PC-9 (cell line): ENCODE measurements at regions not wholly inside any gene's neighbourhood (a gene's known extent, or its start where the extent isn't known, plus 50 kb on each side); places are given as distances from the start of the nearest gene placed in this dataset.

Experiments
- BruUV-seq: library from RNA; stranded (reverse); fragments of 400-500 nt; replicated peaks from 2 replicates; lab custom pipeline; 2021; lab: Mats Ljungman, UMichigan
- CTCF ChIA-PET: fragments of 300-600 bp; sonication (Branson Sonifier 250); formaldehyde crosslinking; loops from one replicate; lab custom pipeline; 2022; ENCODE audit warnings: antibody characterized with exemption; lab: Charles Lee
- POLR2A ChIA-PET: fragments of 300-600 bp; sonication (Branson Sonifier 250); formaldehyde crosslinking; loops from one replicate; lab custom pipeline; 2022; ENCODE audit warnings: antibody characterized with exemption; ENCODE audit not compliant: unreplicated experiment; lab: Charles Lee
- DNase-seq, 2 experiments: peaks; one replicate each; pipeline versions ENCODE4 v3.0.0 to v3.0.0-alpha.2; 2015 to 2022; ENCODE audit warnings: mixed read lengths in 1 of 2
- H2AFZ ChIP-seq: fragments of 200-600 bp; sonication (generic); 2 replicates; pipeline ENCODE4 v1.8.1; 2017; ENCODE audit warnings: antibody characterized with exemption
- H3F3A ChIP-seq: fragments of 200-600 bp; sonication (generic); 2 replicates; pipeline ENCODE4 v1.8.1; 2017; ENCODE audit warnings: antibody characterized with exemption, mild to moderate bottlenecking, low read depth; ENCODE audit not compliant: insufficient read depth
- H3K27ac ChIP-seq: fragments of 200-600 bp; sonication (generic); 2 replicates; pipeline ENCODE4 v1.6.1; 2016; ENCODE audit warnings: mixed run types
- H3K27me3 ChIP-seq: fragments of 200-600 bp; sonication (generic); 2 replicates; pipeline ENCODE4 v1.6.1; 2016; ENCODE audit warnings: low read depth, mixed run types; ENCODE audit not compliant: insufficient read depth
- H3K36me3 ChIP-seq: fragments of 200-600 bp; sonication (generic); 2 replicates; pipeline ENCODE4 v1.6.1; 2016; ENCODE audit warnings: low read depth, mixed run types
- H3K4me1 ChIP-seq: fragments of 200-600 bp; sonication (generic); replicated peaks from 2 replicates; pipeline ENCODE4 v1.6.1; 2016; ENCODE audit warnings: mixed run types; ENCODE audit not compliant: insufficient read depth
- H3K4me2 ChIP-seq: fragments of 200-600 bp; sonication (generic); 2 replicates; pipeline ENCODE4 v1.6.1; 2017; ENCODE audit warnings: mixed run types
- H3K4me3 ChIP-seq: fragments of 200-600 bp; sonication (generic); 2 replicates; pipeline ENCODE4 v1.6.1; 2016; ENCODE audit warnings: mixed run types
- H3K79me2 ChIP-seq: fragments of 200-600 bp; sonication (generic); 2 replicates; pipeline ENCODE4 v1.6.1; 2017; ENCODE audit warnings: low read depth, mixed run types
- H3K9me2 ChIP-seq: fragments of 200-600 bp; sonication (generic); 2 replicates; pipeline ENCODE4 v1.8.1; 2017; ENCODE audit warnings: mild to moderate bottlenecking; ENCODE audit not compliant: insufficient read depth
- H3K9me3 ChIP-seq: fragments of 200-600 bp; sonication (generic); 2 replicates; pipeline ENCODE4 v1.8.1; 2016; ENCODE audit warnings: low read depth; ENCODE audit not compliant: insufficient read depth
- H4K20me1 ChIP-seq: fragments of 200-600 bp; sonication (generic); 2 replicates; pipeline ENCODE4 v1.8.1; 2017; ENCODE audit not compliant: insufficient read depth
- EZH2 ChIP-seq: fragments of 200-600 bp; sonication (generic); IDR thresholded peaks from 2 replicates; pipeline ENCODE4 v1.8.0; 2017; ENCODE audit warnings: antibody characterized with exemption, low read depth
- intact Hi-C: fragments of 100-400 bp; cut with micrococcal nuclease; formaldehyde crosslinking; loops from one replicate; pipeline ENCODE4 v1.10.0; 2022; ENCODE audit not compliant: unreplicated experiment
- TF ChIP-seq, protein P1 (sequence below): fragments of 200-600 bp; sonication (generic); conservative IDR thresholded peaks from 2 replicates; pipeline ENCODE4 v1.6.1; 2017; ENCODE audit warnings: mixed run types, antibody characterized with exemption, mild to moderate bottlenecking, moderate library complexity

DNA sequence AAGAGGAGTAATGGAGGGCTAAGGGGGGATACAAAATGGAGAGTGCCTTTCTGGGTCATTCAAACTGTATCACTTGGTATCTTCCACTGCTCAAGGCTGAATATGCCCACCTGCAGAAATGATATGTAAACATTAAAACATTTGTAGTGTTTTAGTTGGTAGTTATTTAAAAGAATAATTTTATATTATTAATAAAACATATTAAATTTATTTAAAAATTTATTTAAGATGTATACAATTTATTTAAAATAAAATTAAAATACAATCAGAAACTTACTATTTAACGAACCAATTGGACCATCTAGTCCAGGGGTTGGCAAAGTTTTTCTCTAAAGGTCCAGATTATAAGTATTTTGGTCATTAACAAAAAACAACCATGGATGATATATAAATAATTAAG lies 308.5 kb downstream of the PLK2 start:
- Histone ChIP-seq H3K27ac (no peak overlapping the region), H3K36me3 (no peaks in the 10 kb centered on the region), H2AFZ (no peak overlapping the region), H3K9me3 (peaks cover 8% of the 10 kb centered on the region; the same call in 1 of the 2 replicates), H3K27me3 (no peaks in the 10 kb centered on the region), H3F3A (no peaks in the 10 kb centered on the region), H3K4me3 (no peak overlapping the region), H3K4me1 (no peaks in the 10 kb centered on the region; the same call in 1 of the 2 replicates), H3K9me2 (no peaks in the 10 kb centered on the region), H4K20me1 (no peaks in the 10 kb centered on the region), H3K4me2 (no peak overlapping the region), H3K79me2 (no peaks in the 10 kb centered on the region)
- BruUV-seq = no TSS peak
- ChIA-PET CTCF (no interaction called here), POLR2A (no interaction called here)
- intact Hi-C loops = no loop called here
- TF ChIP-seq EZH2 = no peak
- no peak for DNase-seq

DNA sequence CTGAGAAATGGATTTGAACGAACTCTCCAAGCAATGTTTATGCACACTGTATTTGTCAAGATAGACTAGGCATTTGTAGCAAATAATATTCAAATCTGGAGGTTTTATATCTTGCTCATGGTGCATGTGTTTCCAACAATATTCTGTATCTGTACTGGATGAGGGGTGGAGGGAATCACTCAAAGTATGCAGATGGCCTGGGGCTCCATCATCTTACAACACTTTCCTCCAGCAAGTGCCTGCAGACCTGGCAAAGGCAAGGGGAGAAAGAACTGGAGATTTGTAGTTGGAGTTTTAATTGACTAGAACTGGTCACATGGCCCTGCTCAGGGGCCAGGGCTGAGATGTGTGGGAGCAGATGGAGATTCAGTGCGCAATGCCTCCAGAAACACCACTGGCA lies 309.0 kb downstream of the PLK2 start:
- Histone ChIP-seq H3K79me2 (no peaks in the 10 kb centered on the region), H2AFZ (no peak overlapping the region), H3K27me3 (no peaks in the 10 kb centered on the region), H3K9me3 (peaks cover 8% of the 10 kb centered on the region; the same call in 1 of the 2 replicates), H3K36me3 (no peaks in the 10 kb centered on the region), H3K4me2 (no peak overlapping the region), H3K27ac (no peak overlapping the region), H4K20me1 (no peaks in the 10 kb centered on the region), H3K9me2 (no peaks in the 10 kb centered on the region), H3F3A (no peaks in the 10 kb centered on the region), H3K4me1 (no peaks in the 10 kb centered on the region; the same call in 1 of the 2 replicates), H3K4me3 (no peak overlapping the region)
- DNase-seq = no peak
- POLR2A ChIA-PET = no interaction called here
- no TSS peak for BruUV-seq
- CTCF ChIA-PET = no interaction called here
- intact Hi-C loops = no loop called here
- TF ChIP-seq, protein P1, sequence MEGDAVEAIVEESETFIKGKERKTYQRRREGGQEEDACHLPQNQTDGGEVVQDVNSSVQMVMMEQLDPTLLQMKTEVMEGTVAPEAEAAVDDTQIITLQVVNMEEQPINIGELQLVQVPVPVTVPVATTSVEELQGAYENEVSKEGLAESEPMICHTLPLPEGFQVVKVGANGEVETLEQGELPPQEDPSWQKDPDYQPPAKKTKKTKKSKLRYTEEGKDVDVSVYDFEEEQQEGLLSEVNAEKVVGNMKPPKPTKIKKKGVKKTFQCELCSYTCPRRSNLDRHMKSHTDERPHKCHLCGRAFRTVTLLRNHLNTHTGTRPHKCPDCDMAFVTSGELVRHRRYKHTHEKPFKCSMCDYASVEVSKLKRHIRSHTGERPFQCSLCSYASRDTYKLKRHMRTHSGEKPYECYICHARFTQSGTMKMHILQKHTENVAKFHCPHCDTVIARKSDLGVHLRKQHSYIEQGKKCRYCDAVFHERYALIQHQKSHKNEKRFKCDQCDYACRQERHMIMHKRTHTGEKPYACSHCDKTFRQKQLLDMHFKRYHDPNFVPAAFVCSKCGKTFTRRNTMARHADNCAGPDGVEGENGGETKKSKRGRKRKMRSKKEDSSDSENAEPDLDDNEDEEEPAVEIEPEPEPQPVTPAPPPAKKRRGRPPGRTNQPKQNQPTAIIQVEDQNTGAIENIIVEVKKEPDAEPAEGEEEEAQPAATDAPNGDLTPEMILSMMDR = no peak
- TF ChIP-seq EZH2 = no peak

DNA sequence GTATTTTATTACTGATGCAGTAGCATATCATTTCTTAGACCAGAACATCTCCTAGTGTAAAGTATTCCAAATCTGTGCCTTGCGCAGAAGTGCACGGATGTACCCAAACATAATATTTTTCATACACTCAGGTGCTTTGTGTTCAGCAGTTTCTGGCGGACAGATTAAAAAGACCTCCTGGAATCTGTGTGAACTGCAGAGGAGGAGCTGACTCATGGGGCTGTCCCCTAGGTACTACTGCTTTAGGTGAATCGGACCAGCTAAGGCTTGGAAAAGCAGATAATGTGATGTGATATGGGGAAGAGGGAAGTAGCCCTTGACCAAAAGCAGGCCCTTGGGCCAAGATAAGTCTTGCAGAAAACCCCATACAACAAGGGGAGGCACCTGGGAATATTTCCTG lies 310.1 kb downstream of the PLK2 start:
- Histone ChIP-seq H3K9me2 (no peaks in the 10 kb centered on the region), H3F3A (no peaks in the 10 kb centered on the region), H3K27me3 (no peaks in the 10 kb centered on the region), H3K36me3 (no peaks in the 10 kb centered on the region), H4K20me1 (no peaks in the 10 kb centered on the region), H3K79me2 (no peaks in the 10 kb centered on the region), H3K4me3 (no peak overlapping the region), H3K4me1 (no peaks in the 10 kb centered on the region; the same call in 1 of the 2 replicates), H2AFZ (no peak overlapping the region), H3K9me3 (peaks cover 14% of the 10 kb centered on the region; the same call in 1 of the 2 replicates), H3K27ac (no peak overlapping the region), H3K4me2 (no peak overlapping the region)
- intact Hi-C loops = no loop called here
- CTCF ChIA-PET = no interaction called here
- no TSS peak for BruUV-seq
- POLR2A ChIA-PET = interaction anchor here (0.6 to 0.7 kb wide), 2 partner anchors 260 to 413 kb away, joined by 4 to 5 read pairs; no protein-coding TSS in a partner anchor
- TF ChIP-seq, protein P1 = no peak
- TF ChIP-seq EZH2 = no peak
- DNase-seq = peak in 1 of 2 experiments; percentile 38

DNA sequence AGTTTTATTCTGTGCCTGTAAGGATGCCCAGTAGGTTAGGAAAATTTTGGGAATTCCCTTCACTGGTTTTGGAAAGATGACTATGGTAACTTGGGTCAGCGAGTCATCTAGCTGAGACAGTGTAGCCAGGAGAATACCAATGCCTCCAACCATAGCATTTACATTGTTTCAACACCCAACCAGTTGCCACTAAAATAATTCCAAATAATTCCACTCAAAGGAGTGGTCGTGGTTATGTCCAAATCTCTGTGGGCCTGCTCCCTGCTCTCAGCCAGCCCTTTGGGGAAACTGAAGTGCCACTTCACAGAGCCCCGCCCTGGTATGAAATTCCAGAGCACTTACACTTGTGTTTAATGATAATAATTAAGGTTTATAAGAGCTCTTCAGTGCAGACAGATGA lies 310.5 kb downstream of the PLK2 start:
- Histone ChIP-seq H2AFZ (no peak overlapping the region), H3K27ac (no peak overlapping the region), H3K4me1 (no peaks in the 10 kb centered on the region; the same call in 1 of the 2 replicates), H4K20me1 (no peaks in the 10 kb centered on the region), H3K9me3 (peaks cover 11% of the 10 kb centered on the region; the same call in 1 of the 2 replicates), H3K4me2 (no peak overlapping the region), H3K27me3 (no peaks in the 10 kb centered on the region), H3K79me2 (no peaks in the 10 kb centered on the region), H3K36me3 (no peaks in the 10 kb centered on the region), H3K4me3 (no peak overlapping the region), H3K9me2 (no peaks in the 10 kb centered on the region), H3F3A (no peaks in the 10 kb centered on the region)
- ChIA-PET CTCF (no interaction called here), POLR2A (no interaction called here)
- no TSS peak for BruUV-seq
- TF ChIP-seq EZH2 = no peak
- TF ChIP-seq, protein P1 = no peak
- intact Hi-C loops = no loop called here
- DNase-seq = peak in 1 of 2 experiments; percentile 21
